Ascending aorta (tissue), 2 donors: ENCODE measurements at regions not wholly inside any gene's neighbourhood (a gene's known extent, or its start where the extent isn't known, plus 50 kb on each side); places are given as distances from the start of the nearest gene placed in this dataset.

Source experiments
- DNase-seq, 2 donors: peaks; one replicate each; pipeline ENCODE4 v3.0.0-alpha.2; 2019; ENCODE audit warnings: low spot score in 2 of 2
- H3K27ac ChIP-seq, 2 donors: fragments of 200-600 bp; sonication (generic); one replicate each; pipeline ENCODE4 v1.5.1; 2016 to 2017; ENCODE audit warnings: mild to moderate bottlenecking in 1 of 2
- H3K27me3 ChIP-seq: fragments of 200-600 bp; sonication (generic); one replicate; pipeline ENCODE4 v1.5.1; 2017
- H3K36me3 ChIP-seq, 2 donors: fragments of 200-600 bp; sonication (generic); one replicate each; pipeline ENCODE4 v1.5.1; 2016
- H3K4me1 ChIP-seq, 2 donors: fragments of 200-600 bp; sonication (generic); one replicate each; pipeline ENCODE4 v1.5.1; 2016 to 2017; ENCODE audit warnings: mild to moderate bottlenecking in 1 of 2
- H3K4me3 ChIP-seq, 2 donors: fragments of 200-600 bp; sonication (generic); one replicate each; pipeline ENCODE4 v1.5.1; 2016 to 2017; ENCODE audit warnings: mild to moderate bottlenecking in 1 of 2
- H3K9me3 ChIP-seq, 2 donors: fragments of 200-600 bp; sonication (generic); one replicate each; pipeline ENCODE4 v1.5.1; 2016
- CTCF ChIP-seq, 3 experiments: fragments of 200-600 bp in 2 of 3; fragments of 450-650 bp in 1 of 3; sonication (generic) in 2 of 3; IDR thresholded peaks; one replicate each; pipeline ENCODE4 v1.5.1; 2016 to 2019; ENCODE audit warnings: antibody characterized with exemption in 3 of 3, mild to moderate bottlenecking in 1 of 3, moderate library complexity in 1 of 3
- intact Hi-C: fragments of 100-400 bp; cut with DNase I; formaldehyde crosslinking; loops from one replicate; pipeline ENCODE4 v1.15.1; 2023

GRCh38 chr22:49506010-49506400, 321.7 kb downstream of the BRD1 start:
- Histone ChIP-seq H3K4me1 (no peaks in the 10 kb centered on the region), H3K4me3 (no peak overlapping the region), H3K36me3 (no peaks in the 10 kb centered on the region), H3K27me3 (no peaks in the 10 kb centered on the region), H3K27ac (no peak overlapping the region), H3K9me3 (no peaks in the 10 kb centered on the region)
- TF ChIP-seq CTCF (IDR thresholded peaks at IDR 0.05), result no peak
- intact Hi-C loops, result no loop called here
- no peak for DNase-seq

GRCh38 chr22:49505337-49506009, 322.2 kb downstream of the BRD1 start:
- H3K9me3 ChIP-seq, result no peaks in the 10 kb centered on the region
- no peak overlapping the region for H3K27ac ChIP-seq
- DNase-seq, result no peak
- intact Hi-C loops, result no loop called here
- no peak for TF ChIP-seq CTCF (IDR thresholded peaks at IDR 0.05)
- H3K4me1 ChIP-seq, result no peaks in the 10 kb centered on the region
- H3K4me3 ChIP-seq, result no peak overlapping the region
- no peaks in the 10 kb centered on the region for H3K36me3 ChIP-seq
- H3K27me3 ChIP-seq, result no peaks in the 10 kb centered on the region

- H3K36me3 ChIP-seq, result no peaks in the 10 kb centered on the region
- TF ChIP-seq CTCF (IDR thresholded peaks at IDR 0.05), result no peak
- DNase-seq, result no peak
Measured at GRCh38 chr22:49503896-49504521, 323.7 kb downstream of the BRD1 start.

GRCh38 chr22:49503321-49503720, 324.4 kb downstream of the BRD1 start:
- Histone ChIP-seq H3K27ac (no peak overlapping the region), H3K36me3 (no peaks in the 10 kb centered on the region), H3K9me3 (no peaks in the 10 kb centered on the region), H3K27me3 (no peaks in the 10 kb centered on the region), H3K4me3 (no peak overlapping the region), H3K4me1 (no peaks in the 10 kb centered on the region)
- intact Hi-C loops, result no loop called here
- no peak for DNase-seq
- TF ChIP-seq CTCF (IDR thresholded peaks at IDR 0.05), result no peak

More at GRCh38 chr22:49503896-49504521, 323.7 kb downstream of the BRD1 start:
- Histone ChIP-seq H3K27me3 (no peaks in the 10 kb centered on the region), H3K27ac (no peak overlapping the region), H3K4me3 (no peak overlapping the region), H3K4me1 (no peaks in the 10 kb centered on the region), H3K9me3 (no peaks in the 10 kb centered on the region)
- intact Hi-C loops, result no loop called here

GRCh38 chr22:49502126-49502826, 325.4 kb downstream of the BRD1 start:
- DNase-seq, result no peak
- H3K4me3 ChIP-seq, result no peak overlapping the region
- no peaks in the 10 kb centered on the region for H3K27me3 ChIP-seq
- no peaks in the 10 kb centered on the region for H3K36me3 ChIP-seq
- H3K9me3 ChIP-seq, result no peaks in the 10 kb centered on the region
- no peak for TF ChIP-seq CTCF (IDR thresholded peaks at IDR 0.05)
- intact Hi-C loops, result no loop called here
- no peak overlapping the region for H3K27ac ChIP-seq
- H3K4me1 ChIP-seq, result no peaks in the 10 kb centered on the region
